SK-N-MC (cell line): ENCODE measurements at regions not wholly inside any gene's neighbourhood (a gene's known extent, or its start where the extent isn't known, plus 50 kb on each side); places are given as distances from the start of the nearest gene placed in this dataset.

Experiments
- EZH2 ChIP-seq: fragments of 200-600 bp; sonication (generic); IDR thresholded peaks from one replicate; pipeline ENCODE4 v1.6.1; 2017; ENCODE audit warnings: antibody characterized with exemption
- POLR2AphosphoS5 ChIP-seq: IDR thresholded peaks from 2 replicates; pipeline ENCODE4 v1.6.1; 2012; ENCODE audit warnings: mild to moderate bottlenecking, low read depth, low read length, borderline replicate concordance

- TF ChIP-seq EZH2 (no peak), POLR2AphosphoS5 (no peak)
Measured at GRCh38 chrX:122626871-122627270, 557.2 kb upstream of the GRIA3 start.
